GM12878 (cell line): ENCODE measurements at regions not wholly inside any gene's neighbourhood (a gene's known extent, or its start where the extent isn't known, plus 50 kb on each side); places are given as distances from the start of the nearest gene placed in this dataset.

Experiments
- ATAC-seq: fragments of 200-7000 bp; cut with Tn5 transposase; 3 replicates; pipeline ENCODE4 v1.9.1; 2020; ENCODE audit warnings: mild to moderate bottlenecking, moderate library complexity
- BruUV-seq: library from RNA; stranded (reverse); fragments of 400-500 nt; replicated peaks from 2 replicates; lab custom pipeline; 2021; lab: Mats Ljungman, UMichigan
- CTCF ChIA-PET: fragments of 300-600 bp; sonication (Branson Sonifier 250); formaldehyde crosslinking; extraction: SDS; loops from one replicate; lab custom pipeline; 2021; ENCODE audit warnings: inconsistent platforms; lab: Yijun Ruan, JAX
- POLR2A ChIA-PET: fragments of 350-600 bp; formaldehyde crosslinking; extraction: SDS; loops from one replicate; lab custom pipeline; 2021; ENCODE audit warnings: inconsistent platforms; lab: Charles Lee
- RAD21 ChIA-PET: fragments of 300-600 bp; sonication (Branson Sonifier 250); formaldehyde crosslinking; loops from one replicate; lab custom pipeline; 2023; ENCODE audit warnings: antibody characterized with exemption; ENCODE audit not compliant: unreplicated experiment; lab: Charles Lee
- SMC1A ChIA-PET: fragments of 300-600 bp; sonication (Branson Sonifier 250); formaldehyde crosslinking; loops from one replicate; lab custom pipeline; 2023; ENCODE audit not compliant: unreplicated experiment, uncharacterized antibody; lab: Charles Lee
- DNase-seq: peaks from one replicate; pipeline ENCODE4 v3.0.0-alpha.2; 2011; ENCODE audit warnings: low read depth, low spot score
- FAIRE-seq: peaks from 3 replicates; lab custom pipeline; 2011; peaks lifted over from hg19 to GRCh38; lab: Jason Lieb, UNC
- H2AFZ ChIP-seq: 2 replicates; pipeline ENCODE4 v1.6.0; 2011; ENCODE audit warnings: low read depth, low read length, control low read depth; ENCODE audit not compliant: control insufficient read depth
- H3K27ac ChIP-seq: 2 replicates; pipeline ENCODE4 v1.5.1; 2011; ENCODE audit warnings: control low read depth; ENCODE audit not compliant: control insufficient read depth, insufficient read depth
- H3K27me3 ChIP-seq, 2 experiments: replicated peaks in 1 of 2; 2 replicates each; pipeline versions ENCODE4 v1.6.0 to v1.6.1; 2011; ENCODE audit warnings: low read length in 1 of 2; ENCODE audit not compliant: control insufficient read depth in 2 of 2, insufficient read depth in 2 of 2
- H3K36me3 ChIP-seq, 2 experiments: 2 replicates each; pipeline ENCODE4 v1.5.1; 2011; ENCODE audit warnings: low read length in 1 of 2; ENCODE audit not compliant: control insufficient read depth in 2 of 2, insufficient read depth in 2 of 2
- H3K4me1 ChIP-seq: 2 replicates; pipeline ENCODE4 v1.6.1; 2011; ENCODE audit warnings: mild to moderate bottlenecking, low read length, moderate library complexity, mixed read lengths; ENCODE audit not compliant: control insufficient read depth, insufficient read depth
- H3K4me2 ChIP-seq: 2 replicates; pipeline ENCODE4 v1.6.0; 2011; ENCODE audit warnings: control low read depth; ENCODE audit not compliant: control insufficient read depth, insufficient read depth
- H3K4me3 ChIP-seq: fragments of 200-600 bp; sonication (generic); 2 replicates; pipeline ENCODE4 v1.5.1; 2016
- H3K79me2 ChIP-seq: 2 replicates; pipeline ENCODE4 v1.6.0; 2011; ENCODE audit warnings: low read length; ENCODE audit not compliant: control insufficient read depth, insufficient read depth
- H3K9ac ChIP-seq: 2 replicates; pipeline ENCODE4 v1.8.0; 2011; ENCODE audit warnings: low read length, control low read depth, mixed read lengths; ENCODE audit not compliant: control insufficient read depth, insufficient read depth
- H3K9me3 ChIP-seq: replicated peaks from 3 replicates; pipeline ENCODE4 v1.5.1; 2011; ENCODE audit warnings: mild to moderate bottlenecking, low read length; ENCODE audit not compliant: control insufficient read depth, insufficient read depth
- H4K20me1 ChIP-seq: 2 replicates; pipeline ENCODE4 v1.6.0; 2011; ENCODE audit not compliant: control insufficient read depth, insufficient read depth
- EGR1 ChIP-seq, 2 experiments: IDR thresholded peaks; 1 replicate in 1 of 2; 2 replicates in 1 of 2; pipeline ENCODE4 v1.6.1; 2011 to 2012; ENCODE audit warnings: low read depth in 2 of 2, low read length in 2 of 2, borderline replicate concordance in 1 of 2, mild to moderate bottlenecking in 1 of 2, moderate library complexity in 1 of 2
- ESRRA ChIP-seq: IDR thresholded peaks from 2 replicates; pipeline ENCODE4 v1.6.1; 2012; ENCODE audit warnings: mild to moderate bottlenecking, low read length, improper control_type of control experiment
- GABPA ChIP-seq: IDR thresholded peaks from 2 replicates; pipeline ENCODE4 v1.6.1; 2014; ENCODE audit warnings: antibody characterized with exemption, low read depth, mild to moderate bottlenecking, inconsistent platforms
- NFXL1 ChIP-seq: fragments of 450-650 bp; IDR thresholded peaks from 2 replicates; pipeline ENCODE4 v1.6.1; 2017; ENCODE audit warnings: antibody characterized with exemption, mild to moderate bottlenecking, borderline replicate concordance
- NR2F1 ChIP-seq: fragments of 450-650 bp; conservative IDR thresholded peaks from 2 replicates; pipeline ENCODE4 v1.6.1; 2017; ENCODE audit warnings: mild to moderate bottlenecking
- POLR2AphosphoS2 ChIP-seq: IDR thresholded peaks from 2 replicates; pipeline ENCODE4 v1.6.1; 2011; ENCODE audit warnings: low read depth, mild to moderate bottlenecking, low read length, improper control_type of control experiment, moderate library complexity
- WGBS: methylation state at CpG from one replicate; pipeline ENCODE4 v1.1.6; 2016; ENCODE audit warnings: low lambda C conversion rate; ENCODE audit not compliant: insufficient replicate concordance, insufficient coverage; ENCODE audit errors: missing lambda C conversion rate; 5-methylcytosine and 5-hydroxymethylcytosine counted together
- in situ Hi-C: fragments of 300-500 bp; cut with MboI; formaldehyde crosslinking; loops from 9 replicates; pipeline ENCODE4 v1.14.3; 2018; ENCODE audit warnings: mixed read lengths
- intact Hi-C: fragments of 100-400 bp; cut with micrococcal nuclease; formaldehyde crosslinking; loops from one replicate; pipeline ENCODE4 v1.14.2; 2022; ENCODE audit not compliant: unreplicated experiment
- TF ChIP-seq, protein P1 (sequence below): fragments of 150-350 bp; IDR thresholded peaks from 2 replicates; pipeline ENCODE4 v1.6.1; 2016; ENCODE audit warnings: low read depth, low read length

DNA sequence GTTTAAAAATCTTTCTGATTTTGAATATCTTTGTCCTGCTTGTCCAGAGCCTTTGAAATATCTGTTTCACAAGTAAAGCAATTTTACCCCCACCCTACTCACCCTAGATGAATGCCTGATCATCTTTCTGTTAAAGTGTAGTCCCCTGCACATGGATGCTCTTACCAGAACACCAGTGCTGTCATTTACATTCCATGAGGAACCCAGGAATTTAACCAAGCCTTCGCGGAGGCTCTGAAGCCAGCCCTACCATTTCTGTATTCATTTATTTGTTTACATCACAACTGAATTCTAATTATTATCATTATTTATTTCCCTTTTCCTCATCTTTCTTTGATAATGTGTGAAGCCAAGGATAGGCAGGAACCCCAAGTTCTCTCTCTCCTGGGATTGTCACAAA is 167.8 kb upstream of the MYO3A start:
- FAIRE-seq (no peak), DNase-seq (no peak), ATAC-seq (no peak)
- Histone ChIP-seq H3K4me1 (no peaks in the 10 kb centered on the region), H3K9ac (no peak overlapping the region), H3K27ac (no peak overlapping the region), H3K27me3 (no peaks in the 10 kb centered on the region; a peak in 1 of 4 replicates), H4K20me1 (no peaks in the 10 kb centered on the region), H3K36me3 (no peaks in the 10 kb centered on the region), H3K4me3 (no peak overlapping the region), H3K4me2 (no peak overlapping the region), H3K9me3 (no peaks in the 10 kb centered on the region), H2AFZ (no peak overlapping the region), H3K79me2 (no peaks in the 10 kb centered on the region)
- SMC1A ChIA-PET = no interaction called here
- CTCF ChIA-PET = no interaction called here
- 100% methylated on average over 2 of the region's 2 CpGs for WGBS
- no peak for TF ChIP-seq NFXL1
- TF ChIP-seq NR2F1 = no peak
- TF ChIP-seq ESRRA = no peak
- TF ChIP-seq, protein P1, sequence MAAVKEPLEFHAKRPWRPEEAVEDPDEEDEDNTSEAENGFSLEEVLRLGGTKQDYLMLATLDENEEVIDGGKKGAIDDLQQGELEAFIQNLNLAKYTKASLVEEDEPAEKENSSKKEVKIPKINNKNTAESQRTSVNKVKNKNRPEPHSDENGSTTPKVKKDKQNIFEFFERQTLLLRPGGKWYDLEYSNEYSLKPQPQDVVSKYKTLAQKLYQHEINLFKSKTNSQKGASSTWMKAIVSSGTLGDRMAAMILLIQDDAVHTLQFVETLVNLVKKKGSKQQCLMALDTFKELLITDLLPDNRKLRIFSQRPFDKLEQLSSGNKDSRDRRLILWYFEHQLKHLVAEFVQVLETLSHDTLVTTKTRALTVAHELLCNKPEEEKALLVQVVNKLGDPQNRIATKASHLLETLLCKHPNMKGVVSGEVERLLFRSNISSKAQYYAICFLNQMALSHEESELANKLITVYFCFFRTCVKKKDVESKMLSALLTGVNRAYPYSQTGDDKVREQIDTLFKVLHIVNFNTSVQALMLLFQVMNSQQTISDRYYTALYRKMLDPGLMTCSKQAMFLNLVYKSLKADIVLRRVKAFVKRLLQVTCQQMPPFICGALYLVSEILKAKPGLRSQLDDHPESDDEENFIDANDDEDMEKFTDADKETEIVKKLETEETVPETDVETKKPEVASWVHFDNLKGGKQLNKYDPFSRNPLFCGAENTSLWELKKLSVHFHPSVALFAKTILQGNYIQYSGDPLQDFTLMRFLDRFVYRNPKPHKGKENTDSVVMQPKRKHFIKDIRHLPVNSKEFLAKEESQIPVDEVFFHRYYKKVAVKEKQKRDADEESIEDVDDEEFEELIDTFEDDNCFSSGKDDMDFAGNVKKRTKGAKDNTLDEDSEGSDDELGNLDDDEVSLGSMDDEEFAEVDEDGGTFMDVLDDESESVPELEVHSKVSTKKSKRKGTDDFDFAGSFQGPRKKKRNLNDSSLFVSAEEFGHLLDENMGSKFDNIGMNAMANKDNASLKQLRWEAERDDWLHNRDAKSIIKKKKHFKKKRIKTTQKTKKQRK = no peak
- TF ChIP-seq EGR1 (IDR thresholded peaks at IDR 0.05; ENCODE audit: borderline replicate concordance in 1 of 2, low read depth in 2 of 2, low read length in 2 of 2) = no peak
- TF ChIP-seq POLR2AphosphoS2 = no peak
- TF ChIP-seq GABPA = no peak
- POLR2A ChIA-PET = no interaction called here
- in situ Hi-C loops = no loop called here
- intact Hi-C loops = no loop called here
- no TSS peak for BruUV-seq
- RAD21 ChIA-PET = no interaction called here
